Stomach (tissue), 8 donors: ENCODE measurements at regions not wholly inside any gene's neighbourhood (a gene's known extent, or its start where the extent isn't known, plus 50 kb on each side); places are given as distances from the start of the nearest gene placed in this dataset.

ENCODE experiments used
- DNase-seq, 2 donors: peaks; one replicate each; pipeline versions ENCODE4 v3.0.0 to v3.0.0-alpha.2; 2013 to 2019
- H3K27ac ChIP-seq, 5 donors: fragments of 200-600 bp in 4 of 5; sonication (generic) in 4 of 5; one replicate each; pipeline ENCODE4 v1.5.1; 2013 to 2019; ENCODE audit warnings: mild to moderate bottlenecking in 1 of 5, moderate library complexity in 1 of 5
- H3K27me3 ChIP-seq, 3 donors: fragments of 200-600 bp; sonication (generic); one replicate each; pipeline ENCODE4 v1.5.1; 2017 to 2019; ENCODE audit warnings: mixed run types in 1 of 3
- H3K36me3 ChIP-seq, 4 donors: fragments of 200-600 bp; sonication (generic); 1 replicate in 3 of 4; 2 replicates in 1 of 4; pipeline ENCODE4 v1.5.1; 2016 to 2019
- H3K4me1 ChIP-seq, 4 donors: fragments of 200-600 bp; sonication (generic); one replicate each; pipeline ENCODE4 v1.5.1; 2016 to 2019
- H3K4me3 ChIP-seq, 4 donors: fragments of 200-600 bp; sonication (generic) in 3 of 4; one replicate each; pipeline ENCODE4 v1.5.1; 2016 to 2019; ENCODE audit warnings: mild to moderate bottlenecking in 1 of 4
- H3K9me3 ChIP-seq, 4 donors: fragments of 200-600 bp; sonication (generic); one replicate each; pipeline ENCODE4 v1.5.1; 2016 to 2019
- EP300 ChIP-seq: sonication (generic); formaldehyde crosslinking; IDR thresholded peaks from one replicate; pipeline ENCODE4 v1.6.1; 2017; ENCODE audit warnings: antibody characterized with exemption
- POLR2A ChIP-seq, 4 donors: fragments of 450-650 bp; IDR thresholded peaks; one replicate each; pipeline ENCODE4 v1.6.1; 2016; ENCODE audit warnings: antibody characterized with exemption in 4 of 4, control low read depth in 2 of 4, mild to moderate bottlenecking in 1 of 4, moderate library complexity in 1 of 4
- POLR2AphosphoS5 ChIP-seq, 3 donors: sonication (generic); formaldehyde crosslinking; IDR thresholded peaks; one replicate each; pipeline ENCODE4 v1.6.1; 2016; ENCODE audit warnings: antibody characterized with exemption in 3 of 3
- WGBS, 5 donors: extraction: QIAGEN DNeasy Blood & Tissue Kit in 3 of 5; methylation state at CpG; one replicate each; pipeline versions ENCODE4 v1.1.5 to v1.1.7; 2013 to 2018; 5-methylcytosine and 5-hydroxymethylcytosine counted together
- intact Hi-C: fragments of 100-400 bp; cut with DNase I; formaldehyde crosslinking; loops from one replicate; pipeline ENCODE4 v1.15.1; 2023; ENCODE audit warnings: low total_unique reads
- TF ChIP-seq, protein P1 (sequence below), 7 experiments: fragments of 450-650 bp in 4 of 7; fragments of 200-600 bp in 3 of 7; sonication (generic) in 3 of 7; IDR thresholded peaks; one replicate each; pipeline ENCODE4 v1.5.1; 2016 to 2019; ENCODE audit warnings: antibody characterized with exemption in 7 of 7, control low read depth in 2 of 7, mild to moderate bottlenecking in 1 of 7
- donor health status: healthy with polysubstance abuse.
- donor health status: Bipolar disorder and iron deficiency.
- donor health status: healthy.

DNA sequence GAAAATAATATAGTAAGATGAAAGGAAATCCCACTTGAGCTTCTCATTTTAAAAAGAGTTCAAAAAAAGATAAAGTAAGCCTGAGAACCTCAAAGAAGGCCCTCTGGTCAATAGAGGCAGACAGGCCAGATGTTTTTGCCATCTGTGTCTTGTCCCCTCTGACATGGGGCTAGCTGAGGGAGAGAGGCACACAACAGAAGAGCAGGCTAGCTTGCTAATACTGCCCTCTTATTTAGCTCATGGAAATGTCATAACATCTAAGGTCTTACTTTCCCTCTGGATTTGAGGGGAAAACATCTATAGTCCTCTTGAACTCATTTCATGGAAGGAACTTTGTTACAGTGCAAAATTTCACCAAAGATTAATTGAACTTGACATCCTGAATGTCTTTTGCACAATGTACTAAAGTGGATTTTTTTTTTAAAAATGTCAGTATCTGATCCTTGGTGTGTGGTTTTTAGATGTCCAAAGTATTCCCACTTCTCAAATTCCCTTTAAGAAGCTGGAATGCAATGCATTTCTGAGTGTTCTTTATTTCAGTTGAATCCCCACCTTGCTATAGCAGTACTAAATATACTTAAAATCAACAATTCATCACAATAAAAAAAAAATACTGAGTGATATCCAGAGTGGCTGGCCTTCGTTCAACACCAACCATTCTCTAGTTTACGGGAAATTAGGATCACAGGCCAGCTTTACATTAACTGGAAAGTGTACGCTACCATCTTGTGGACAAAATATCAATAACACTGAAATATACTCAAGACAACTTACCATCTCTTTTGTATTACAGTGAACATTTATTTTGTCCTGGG is 176.7 kb downstream of the PAH start:
- peak in 1 of 2 donors; percentile 77 for DNase-seq
- TF ChIP-seq POLR2AphosphoS5 (IDR thresholded peaks at IDR 0.05) (no peak), EP300 (no peak), POLR2A (IDR thresholded peaks at IDR 0.05) (no peak)
- TF ChIP-seq, protein P1, sequence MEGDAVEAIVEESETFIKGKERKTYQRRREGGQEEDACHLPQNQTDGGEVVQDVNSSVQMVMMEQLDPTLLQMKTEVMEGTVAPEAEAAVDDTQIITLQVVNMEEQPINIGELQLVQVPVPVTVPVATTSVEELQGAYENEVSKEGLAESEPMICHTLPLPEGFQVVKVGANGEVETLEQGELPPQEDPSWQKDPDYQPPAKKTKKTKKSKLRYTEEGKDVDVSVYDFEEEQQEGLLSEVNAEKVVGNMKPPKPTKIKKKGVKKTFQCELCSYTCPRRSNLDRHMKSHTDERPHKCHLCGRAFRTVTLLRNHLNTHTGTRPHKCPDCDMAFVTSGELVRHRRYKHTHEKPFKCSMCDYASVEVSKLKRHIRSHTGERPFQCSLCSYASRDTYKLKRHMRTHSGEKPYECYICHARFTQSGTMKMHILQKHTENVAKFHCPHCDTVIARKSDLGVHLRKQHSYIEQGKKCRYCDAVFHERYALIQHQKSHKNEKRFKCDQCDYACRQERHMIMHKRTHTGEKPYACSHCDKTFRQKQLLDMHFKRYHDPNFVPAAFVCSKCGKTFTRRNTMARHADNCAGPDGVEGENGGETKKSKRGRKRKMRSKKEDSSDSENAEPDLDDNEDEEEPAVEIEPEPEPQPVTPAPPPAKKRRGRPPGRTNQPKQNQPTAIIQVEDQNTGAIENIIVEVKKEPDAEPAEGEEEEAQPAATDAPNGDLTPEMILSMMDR (IDR thresholded peaks at IDR 0.05): peak in 1 of 7 experiments; percentile 14
- Histone ChIP-seq H3K4me1 (no peaks in the 10 kb centered on the region), H3K4me3 (no peak overlapping the region), H3K27me3 (no peaks in the 10 kb centered on the region), H3K36me3 (no peaks in the 10 kb centered on the region), H3K9me3 (peaks cover 0 to 4% (median 0%) of the 10 kb centered on the region in 4 donors), H3K27ac (no peak overlapping the region)
- intact Hi-C loops: no loop called here
- 11 to 30% (median 18%) methylated on average over 3 of the region's 3 CpGs for WGBS, 5 donors

DNA sequence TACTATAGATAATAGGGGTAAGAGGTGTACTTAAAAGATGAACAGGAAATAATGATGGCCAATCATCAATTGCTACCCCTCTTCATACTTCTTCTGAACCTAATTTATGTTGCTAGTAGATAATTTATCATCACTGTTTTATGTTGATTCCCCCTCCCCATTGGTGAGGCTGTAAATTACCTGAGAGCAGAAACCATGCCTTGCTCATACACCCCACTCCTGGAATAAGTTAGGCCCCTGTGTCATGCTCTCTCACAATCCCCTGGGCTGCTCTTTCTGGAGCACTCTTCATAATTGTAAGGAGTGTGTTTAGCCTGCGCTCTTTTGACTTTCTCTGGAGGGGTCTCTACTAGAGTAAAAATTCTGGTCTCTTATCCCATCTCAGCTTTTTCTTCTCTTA is 180.7 kb downstream of the PAH start:
- H3K27me3 ChIP-seq: no peaks in the 10 kb centered on the region
- H3K9me3 ChIP-seq: peaks cover 0 to 4% (median 0%) of the 10 kb centered on the region in 4 donors
- no peaks in the 10 kb centered on the region for H3K4me1 ChIP-seq
- intact Hi-C loops: no loop called here
- no peak overlapping the region for H3K4me3 ChIP-seq
- TF ChIP-seq EP300 (no peak), POLR2AphosphoS5 (IDR thresholded peaks at IDR 0.05) (no peak), POLR2A (IDR thresholded peaks at IDR 0.05) (no peak)
- TF ChIP-seq, protein P1 (IDR thresholded peaks at IDR 0.05): no peak
- no peak overlapping the region for H3K27ac ChIP-seq
- no peaks in the 10 kb centered on the region for H3K36me3 ChIP-seq
- no peak for DNase-seq
- WGBS, 5 donors: 92 to 100% (median 98%) methylated on average over 1 of the region's 1 CpG

DNA sequence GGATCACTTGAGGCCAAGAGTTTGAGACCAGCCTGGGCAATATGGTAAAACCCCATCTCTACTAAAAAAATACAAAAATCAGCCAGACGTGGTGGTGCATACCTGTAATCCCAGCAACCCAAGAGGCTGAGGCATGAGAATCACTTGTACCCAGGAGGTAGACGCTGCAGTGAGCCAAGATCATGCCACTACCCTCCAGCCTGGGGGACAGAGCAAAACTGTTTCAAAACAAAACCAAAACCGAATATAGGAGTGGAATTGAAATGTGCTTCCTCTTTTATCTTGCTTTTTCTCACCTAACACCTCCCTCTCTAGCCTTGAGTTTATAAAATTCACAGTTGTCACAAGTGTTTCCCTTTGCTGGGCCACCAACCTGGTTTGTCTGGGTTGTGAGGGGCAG is 181.9 kb downstream of the PAH start:
- Histone ChIP-seq H3K4me1 (no peaks in the 10 kb centered on the region), H3K27ac (no peak overlapping the region), H3K36me3 (no peaks in the 10 kb centered on the region), H3K9me3 (peaks cover 0 to 4% (median 0%) of the 10 kb centered on the region in 4 donors), H3K27me3 (no peaks in the 10 kb centered on the region), H3K4me3 (no peak overlapping the region)
- no peak for DNase-seq
- TF ChIP-seq, protein P1 (IDR thresholded peaks at IDR 0.05): no peak
- TF ChIP-seq EP300: no peak
- TF ChIP-seq POLR2AphosphoS5 (IDR thresholded peaks at IDR 0.05): no peak
- TF ChIP-seq POLR2A (IDR thresholded peaks at IDR 0.05): no peak
- whole genome bisulfite sequencing, 5 donors: 63 to 79% (median 71%) methylated on average over 3 of the region's 3 CpGs
- intact Hi-C loops: no loop called here

DNA sequence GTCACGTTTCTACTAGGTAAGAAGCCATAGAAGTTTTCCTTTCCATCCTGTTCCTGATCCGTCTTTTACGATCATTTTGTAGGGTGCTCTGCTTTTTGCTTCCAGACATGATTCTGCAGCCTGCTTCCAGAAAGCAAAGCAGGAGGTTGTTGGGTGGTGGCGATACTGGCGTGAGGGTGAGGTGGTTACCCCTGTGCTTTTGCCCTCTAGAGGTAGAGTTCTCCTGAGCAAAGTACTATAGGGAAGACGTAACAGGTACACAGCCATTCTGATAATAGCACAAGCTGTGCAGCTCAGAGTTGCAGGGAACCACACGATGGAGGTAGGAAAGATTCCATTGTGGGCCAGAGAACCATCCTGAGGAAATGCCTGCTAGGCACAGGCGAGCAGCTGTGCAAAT is 186.0 kb downstream of the PAH start:
- intact Hi-C loops: no loop called here
- TF ChIP-seq POLR2A (IDR thresholded peaks at IDR 0.05) (no peak), POLR2AphosphoS5 (IDR thresholded peaks at IDR 0.05) (no peak), EP300 (no peak)
- TF ChIP-seq, protein P1 (IDR thresholded peaks at IDR 0.05): no peak
- DNase-seq: no peak
- 82 to 88% (median 87%) methylated on average over 8 of the region's 8 CpGs for WGBS, 5 donors
- Histone ChIP-seq H3K36me3 (no peaks in the 10 kb centered on the region), H3K9me3 (no peaks in the 10 kb centered on the region), H3K4me3 (no peak overlapping the region), H3K27ac (no peak overlapping the region), H3K27me3 (no peaks in the 10 kb centered on the region), H3K4me1 (no peaks in the 10 kb centered on the region)
